C4-2B (cell line): ENCODE measurements at regions not wholly inside any gene's neighbourhood (a gene's known extent, or its start where the extent isn't known, plus 50 kb on each side); places are given as distances from the start of the nearest gene placed in this dataset.

ENCODE experiments used
- ZFX ChIP-seq: fragments of 450-650 bp; IDR thresholded peaks from 2 replicates; pipeline ENCODE4 v1.6.1; 2017
- TF ChIP-seq, protein P1 (sequence below): fragments of 450-650 bp; conservative IDR thresholded peaks from 2 replicates; pipeline ENCODE4 v1.5.1; 2017; ENCODE audit warnings: mild to moderate bottlenecking

DNA sequence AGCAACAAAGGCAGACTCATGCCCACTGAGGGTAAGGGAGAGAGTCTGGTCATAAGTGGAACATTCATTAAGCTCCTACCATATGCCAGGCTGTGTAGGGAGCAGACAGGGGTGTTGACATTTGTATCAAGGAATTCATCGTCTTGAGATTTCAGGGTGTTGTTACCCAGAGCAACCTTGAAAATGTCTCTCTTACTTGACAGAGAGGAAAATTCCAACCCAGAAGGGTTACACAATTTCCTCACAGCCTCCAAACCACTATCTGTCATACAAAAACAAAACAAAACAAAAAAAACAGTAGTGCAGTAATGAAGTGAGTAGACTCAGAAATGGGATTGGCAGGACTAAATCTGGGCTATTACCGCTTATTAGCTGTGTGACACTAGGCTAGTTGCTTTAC lies 113.2 kb downstream of the MIAT start:
- TF ChIP-seq, protein P1, sequence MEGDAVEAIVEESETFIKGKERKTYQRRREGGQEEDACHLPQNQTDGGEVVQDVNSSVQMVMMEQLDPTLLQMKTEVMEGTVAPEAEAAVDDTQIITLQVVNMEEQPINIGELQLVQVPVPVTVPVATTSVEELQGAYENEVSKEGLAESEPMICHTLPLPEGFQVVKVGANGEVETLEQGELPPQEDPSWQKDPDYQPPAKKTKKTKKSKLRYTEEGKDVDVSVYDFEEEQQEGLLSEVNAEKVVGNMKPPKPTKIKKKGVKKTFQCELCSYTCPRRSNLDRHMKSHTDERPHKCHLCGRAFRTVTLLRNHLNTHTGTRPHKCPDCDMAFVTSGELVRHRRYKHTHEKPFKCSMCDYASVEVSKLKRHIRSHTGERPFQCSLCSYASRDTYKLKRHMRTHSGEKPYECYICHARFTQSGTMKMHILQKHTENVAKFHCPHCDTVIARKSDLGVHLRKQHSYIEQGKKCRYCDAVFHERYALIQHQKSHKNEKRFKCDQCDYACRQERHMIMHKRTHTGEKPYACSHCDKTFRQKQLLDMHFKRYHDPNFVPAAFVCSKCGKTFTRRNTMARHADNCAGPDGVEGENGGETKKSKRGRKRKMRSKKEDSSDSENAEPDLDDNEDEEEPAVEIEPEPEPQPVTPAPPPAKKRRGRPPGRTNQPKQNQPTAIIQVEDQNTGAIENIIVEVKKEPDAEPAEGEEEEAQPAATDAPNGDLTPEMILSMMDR, result no peak
- TF ChIP-seq ZFX, result no peak
